GM18951 (cell line): ENCODE measurements at regions not wholly inside any gene's neighbourhood (a gene's known extent, or its start where the extent isn't known, plus 50 kb on each side); places are given as distances from the start of the nearest gene placed in this dataset.
"Not testable (repeated sequence)": the region's sequence is repeated elsewhere in the genome, so short reads cannot be mapped to it uniquely, and the experiment has no call there.

Experiments used
- POLR2A ChIP-seq: IDR thresholded peaks from 4 replicates; pipeline ENCODE4 v1.6.1; 2011; ENCODE audit warnings: mild to moderate bottlenecking; ENCODE audit not compliant: insufficient read length, insufficient read depth; ENCODE audit errors: extremely low read depth
- in situ Hi-C: fragments of 300-500 bp; cut with MboI; formaldehyde crosslinking; loops from one replicate; pipeline ENCODE4 v1.12.0; 2022; ENCODE audit warnings: low sequenced_read_pairs, mixed read lengths, inconsistent platforms; ENCODE audit not compliant: unreplicated experiment

DNA sequence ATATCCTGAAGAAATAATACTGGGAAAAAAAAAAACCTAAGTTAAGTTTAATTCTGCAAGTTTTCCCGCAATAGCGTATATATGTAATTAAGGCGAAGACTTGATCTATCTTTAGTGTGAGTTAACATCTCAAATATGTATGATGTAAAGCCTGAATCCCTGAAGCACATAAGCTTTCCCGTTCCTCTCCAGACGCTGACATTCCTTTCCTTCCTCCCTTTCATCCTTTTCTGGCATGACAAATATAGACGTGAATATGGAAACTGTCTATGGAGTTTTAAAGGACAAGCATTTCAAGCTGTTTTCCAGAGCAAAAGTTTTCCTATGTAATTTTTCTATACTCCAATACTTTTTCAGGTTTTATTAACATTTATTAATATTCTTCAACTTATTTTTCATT is 637.0 kb downstream of the COL12A1 start:
- in situ Hi-C loops = no loop called here
- no peak for TF ChIP-seq POLR2A

DNA sequence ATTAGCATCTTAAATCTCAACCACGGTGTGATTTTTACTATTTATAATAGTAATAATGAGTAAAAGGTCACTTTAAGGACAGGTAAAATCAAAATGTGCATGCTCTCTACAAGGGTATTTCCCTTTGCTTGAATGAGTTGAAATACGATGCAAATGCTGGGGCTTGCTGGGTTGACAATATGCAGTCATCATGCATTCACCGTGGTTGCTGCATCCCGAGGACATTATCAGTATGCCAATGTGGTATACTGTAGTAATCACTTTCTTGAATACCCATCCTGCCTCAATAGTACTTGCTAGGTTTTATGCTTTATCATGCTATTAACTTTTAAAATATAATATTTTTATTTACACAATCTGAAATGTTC is 637.9 kb downstream of the COL12A1 start:
- in situ Hi-C loops = not testable (repeated sequence)

DNA sequence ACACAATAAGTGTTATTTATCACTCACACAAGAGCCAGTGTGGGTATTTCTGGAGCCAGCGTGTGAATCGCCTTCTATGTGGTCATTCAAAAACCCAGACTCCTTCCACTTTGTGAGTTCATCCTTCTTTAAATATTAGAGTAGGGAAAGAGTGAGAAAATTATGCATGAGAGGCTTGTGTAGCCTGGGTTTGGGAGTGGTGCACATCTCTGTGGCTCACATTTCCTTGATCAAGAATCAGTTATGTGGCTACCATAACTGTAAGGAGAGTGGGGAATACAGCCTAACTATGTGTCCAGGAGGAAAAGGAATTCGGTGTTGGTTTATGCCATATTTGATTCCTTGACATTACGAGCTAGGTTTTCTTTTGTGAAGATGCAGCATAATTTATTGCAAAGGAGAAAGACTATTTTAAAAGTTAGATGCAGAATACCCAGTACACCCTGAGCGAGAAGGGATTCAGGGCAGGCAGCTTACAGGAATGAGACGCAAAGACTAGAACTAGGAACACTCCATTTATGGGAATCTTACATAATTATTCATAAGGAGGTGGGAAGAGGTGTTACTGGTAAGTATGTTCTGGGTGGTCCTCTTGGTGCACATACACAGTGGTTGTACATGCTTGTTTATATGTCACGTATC is 638.5 kb downstream of the COL12A1 start:
- no peak for TF ChIP-seq POLR2A
- in situ Hi-C loops = no loop called here

DNA sequence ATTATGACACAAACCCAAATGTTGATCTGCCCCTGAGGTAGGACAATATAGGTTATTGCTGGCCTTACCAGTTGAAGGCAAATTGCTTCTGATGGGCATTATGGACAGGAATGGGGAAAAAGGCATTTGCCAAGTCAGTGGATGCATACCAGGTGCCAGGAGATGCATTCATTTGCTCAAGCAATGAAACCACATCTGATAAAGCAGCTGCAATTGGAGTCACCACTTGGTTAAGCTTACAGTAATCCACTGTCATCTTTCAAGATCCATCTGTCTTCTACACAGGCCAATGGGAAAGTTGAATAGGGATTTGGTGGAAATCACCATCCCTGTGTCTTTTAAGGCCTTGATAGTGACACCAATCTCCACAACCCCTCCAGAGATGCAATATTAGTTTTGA is 648.6 kb downstream of the COL12A1 start:
- in situ Hi-C loops = no loop called here
- no peak for TF ChIP-seq POLR2A

DNA sequence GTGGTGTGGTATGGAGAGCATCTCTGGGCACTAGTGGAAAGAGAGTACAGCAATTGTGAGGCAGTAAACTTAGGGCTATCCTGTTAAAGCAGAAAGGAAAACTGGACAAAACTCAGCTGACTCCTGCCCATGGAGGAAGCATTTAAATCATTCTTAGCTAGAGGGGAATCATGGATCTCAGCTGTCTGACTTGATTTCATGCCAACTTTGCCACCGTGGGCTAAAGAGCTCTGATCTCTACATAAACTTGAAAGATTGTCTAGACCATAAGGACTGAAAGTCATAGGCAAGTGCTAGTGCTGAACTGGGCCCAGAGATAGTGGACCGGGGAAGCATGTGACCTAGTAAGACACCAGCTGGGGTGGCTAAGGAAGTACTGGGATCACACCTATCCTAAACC is 651.8 kb downstream of the COL12A1 start:
- in situ Hi-C loops = no loop called here
- TF ChIP-seq POLR2A = no peak

DNA sequence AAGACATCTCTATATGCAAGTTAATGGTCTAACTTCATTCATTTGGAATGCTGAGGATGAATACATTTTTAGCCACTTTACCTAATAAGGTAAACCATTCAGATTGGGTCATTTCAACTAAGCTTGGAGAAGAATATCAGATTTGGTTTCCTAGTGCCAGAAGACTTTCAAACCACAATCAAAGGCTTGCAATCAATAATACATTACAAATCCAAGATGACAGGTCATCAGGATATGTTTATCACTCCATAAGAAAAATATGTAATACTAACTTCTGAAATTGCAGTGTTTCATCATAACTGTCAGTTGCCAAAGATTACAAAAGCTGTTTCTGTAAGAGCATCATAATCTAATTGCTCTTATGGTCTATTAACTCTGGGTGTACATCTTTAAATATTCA is 654.0 kb downstream of the COL12A1 start:
- TF ChIP-seq POLR2A = no peak
- in situ Hi-C loops = no loop called here

DNA sequence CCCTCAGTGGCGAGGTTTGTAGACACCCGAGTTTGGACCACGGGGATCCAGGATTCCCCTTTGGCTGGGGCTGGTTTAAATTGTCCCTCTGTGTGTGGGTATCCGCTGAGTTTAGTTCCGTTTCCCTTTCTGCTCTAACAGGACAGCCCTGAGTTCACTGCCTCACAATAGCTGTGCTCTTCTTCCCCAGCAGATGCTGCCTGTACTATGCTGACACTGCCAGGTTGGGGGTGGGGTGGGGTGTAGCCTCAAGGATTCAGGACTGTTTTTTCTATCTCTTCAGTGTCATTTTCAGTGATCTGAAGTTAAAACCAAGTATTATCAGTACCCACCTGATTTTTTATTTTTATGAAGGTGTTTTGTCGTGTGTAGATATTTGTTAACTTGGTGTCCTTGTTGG is 655.0 kb downstream of the COL12A1 start:
- in situ Hi-C loops = no loop called here

DNA sequence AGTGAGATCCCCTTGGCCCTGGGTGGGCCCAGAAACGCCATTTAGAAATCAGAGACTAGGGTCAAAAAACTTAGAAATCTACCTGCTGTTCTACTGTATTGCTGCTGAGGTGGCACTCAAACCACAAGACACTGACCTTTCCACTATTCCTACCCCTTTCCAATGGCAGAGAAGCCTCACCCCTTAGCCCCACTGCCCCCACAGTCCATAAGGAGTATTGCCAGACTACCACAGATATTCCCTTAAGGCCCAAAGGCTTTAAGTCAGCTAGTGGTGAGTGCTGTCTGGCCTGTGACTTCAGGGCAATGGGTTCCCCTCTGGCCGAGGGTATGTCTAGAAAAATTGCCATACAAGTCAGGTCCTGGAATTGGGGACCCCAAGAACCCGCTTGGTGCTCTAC is 656.1 kb downstream of the COL12A1 start:
- in situ Hi-C loops = no loop called here
- no peak for TF ChIP-seq POLR2A

More for the DNA sequence above, 655.0 kb downstream of the COL12A1 start:
- no peak for TF ChIP-seq POLR2A

DNA sequence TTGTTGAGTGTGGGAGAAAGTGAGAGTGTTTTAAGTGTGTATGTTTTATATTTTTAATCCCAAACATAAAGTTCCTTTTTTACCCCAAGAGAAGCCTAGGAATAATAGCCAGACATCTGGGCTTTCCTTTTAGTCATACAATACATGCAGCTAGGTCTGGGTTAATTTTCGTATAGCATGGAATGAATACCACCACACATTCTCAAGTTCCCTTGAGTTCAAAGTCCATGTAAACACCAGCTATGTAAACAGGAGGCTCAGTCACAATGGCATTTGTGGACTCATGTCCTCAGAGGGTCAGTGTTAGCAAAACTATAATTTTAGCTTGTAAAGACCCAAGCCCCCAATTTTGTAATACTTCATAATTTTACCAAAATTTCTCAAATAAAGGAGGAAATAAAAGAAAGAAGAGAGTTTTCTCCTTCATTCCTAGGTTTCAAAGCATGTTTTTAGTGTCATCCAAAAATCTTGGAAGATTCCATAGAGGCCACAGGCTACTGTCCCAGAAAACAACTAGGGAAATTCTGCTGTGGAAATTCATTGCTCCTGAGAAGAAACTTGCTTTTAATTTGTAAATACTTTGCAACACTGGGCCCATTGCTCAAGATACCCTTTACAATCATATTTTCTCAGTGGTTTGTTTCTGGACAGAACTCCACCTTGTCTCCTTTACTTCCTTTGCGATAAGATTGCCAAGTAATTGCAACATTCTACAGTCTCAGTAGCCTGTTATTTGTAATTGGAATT is 671.2 kb downstream of the COL12A1 start:
- TF ChIP-seq POLR2A = no peak
- in situ Hi-C loops = no loop called here

DNA sequence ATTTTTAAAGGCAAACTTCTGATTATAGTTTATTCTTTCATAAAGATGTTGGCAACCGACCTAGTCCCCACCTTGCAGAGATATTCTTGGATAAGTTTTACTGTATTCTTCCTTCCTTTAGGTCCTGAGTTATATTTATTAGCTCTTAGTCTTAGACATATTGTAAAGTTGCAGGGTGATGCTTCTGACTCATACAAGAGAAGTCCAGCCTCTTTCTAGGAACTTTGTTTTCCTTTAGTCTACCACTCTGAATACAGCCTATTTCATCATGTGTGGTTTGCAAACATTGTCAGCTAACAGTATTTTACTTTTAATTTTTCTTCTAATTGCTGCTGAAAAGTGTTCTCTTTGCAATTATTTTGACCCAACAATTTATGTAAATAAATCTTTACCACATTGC is 686.7 kb downstream of the COL12A1 start:
- in situ Hi-C loops = no loop called here
- TF ChIP-seq POLR2A = no peak

DNA sequence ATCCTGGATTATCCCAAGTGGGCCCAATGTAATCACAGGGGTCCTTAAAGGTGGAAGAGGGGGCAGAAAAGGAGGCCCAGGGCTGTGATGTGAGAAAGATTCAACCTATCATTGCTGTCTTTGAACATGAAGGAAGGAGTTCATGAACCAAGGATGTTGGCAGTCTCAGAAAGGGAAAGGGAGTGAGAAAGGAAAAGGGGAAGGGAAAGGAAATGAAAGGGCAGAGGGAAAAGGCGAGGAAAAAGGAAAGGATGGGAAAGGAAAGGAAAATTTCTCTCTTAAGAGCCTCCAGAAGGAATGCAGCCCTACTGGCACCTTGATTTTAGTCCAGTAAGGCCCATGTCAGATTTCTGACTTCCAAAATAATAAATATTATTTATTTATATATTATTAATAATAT is 687.8 kb downstream of the COL12A1 start:
- in situ Hi-C loops = no loop called here
- no peak for TF ChIP-seq POLR2A

DNA sequence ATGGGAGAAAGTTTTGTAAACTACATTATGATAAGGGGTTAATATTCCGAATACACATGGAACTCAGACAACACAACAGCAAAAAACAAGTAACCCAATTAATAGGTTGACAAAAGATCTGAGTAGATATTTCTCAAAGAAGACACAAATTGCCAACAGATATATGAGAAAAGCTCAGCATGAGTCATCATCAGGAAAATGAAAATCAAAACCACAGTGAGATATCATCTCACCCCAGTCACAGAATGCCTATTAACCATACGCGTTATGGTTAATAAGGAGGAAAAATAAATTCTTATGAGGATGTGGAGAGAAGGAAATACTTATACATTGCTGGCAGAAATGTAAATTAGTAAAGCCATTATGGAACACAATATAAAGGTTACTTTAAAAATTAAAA is 695.0 kb downstream of the COL12A1 start:
- in situ Hi-C loops = no loop called here
- TF ChIP-seq POLR2A = no peak

DNA sequence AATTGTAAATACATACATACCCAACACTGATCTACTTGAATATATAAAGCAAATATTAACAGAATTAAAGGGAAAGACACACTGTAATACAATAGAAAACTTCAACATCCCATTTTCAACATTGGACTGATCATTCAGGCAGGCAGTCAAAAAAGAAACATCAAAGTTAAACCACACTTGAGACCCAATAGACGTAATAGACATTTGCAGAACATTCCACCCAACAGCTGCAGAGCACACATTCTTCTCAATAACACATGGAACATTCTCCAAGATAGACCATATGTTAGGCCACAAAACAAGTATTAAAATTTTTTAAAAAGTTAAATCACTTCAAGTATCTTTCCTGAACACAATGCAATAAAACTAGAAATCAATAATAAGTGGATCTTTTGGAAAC is 698.2 kb downstream of the COL12A1 start:
- in situ Hi-C loops = no loop called here
- TF ChIP-seq POLR2A = no peak

DNA sequence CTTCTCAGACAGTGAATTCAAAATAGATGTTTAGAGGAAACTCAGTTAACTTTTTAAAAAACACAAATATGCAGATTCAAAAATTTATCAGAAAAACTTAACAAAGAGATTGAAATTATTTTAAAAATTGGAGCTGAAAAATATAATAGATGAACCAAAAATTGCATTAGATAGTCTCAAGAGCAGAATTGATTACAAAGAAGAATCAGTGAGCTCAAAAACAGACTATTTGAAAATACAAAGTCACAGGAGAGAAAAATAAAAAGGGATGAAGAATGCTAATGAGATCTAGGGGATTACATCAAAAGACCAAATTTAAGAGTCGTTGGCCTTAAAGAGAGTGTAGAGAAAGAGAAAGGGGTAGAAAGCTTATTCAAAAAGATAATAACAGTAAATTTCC is 700.5 kb downstream of the COL12A1 start:
- in situ Hi-C loops = no loop called here
- no peak for TF ChIP-seq POLR2A
